ENCODE measurements at regions not wholly inside any gene's neighbourhood (a gene's known extent, or its start where the extent isn't known, plus 50 kb on each side); places are given as distances from the start of the nearest gene placed in this dataset.

DNA sequence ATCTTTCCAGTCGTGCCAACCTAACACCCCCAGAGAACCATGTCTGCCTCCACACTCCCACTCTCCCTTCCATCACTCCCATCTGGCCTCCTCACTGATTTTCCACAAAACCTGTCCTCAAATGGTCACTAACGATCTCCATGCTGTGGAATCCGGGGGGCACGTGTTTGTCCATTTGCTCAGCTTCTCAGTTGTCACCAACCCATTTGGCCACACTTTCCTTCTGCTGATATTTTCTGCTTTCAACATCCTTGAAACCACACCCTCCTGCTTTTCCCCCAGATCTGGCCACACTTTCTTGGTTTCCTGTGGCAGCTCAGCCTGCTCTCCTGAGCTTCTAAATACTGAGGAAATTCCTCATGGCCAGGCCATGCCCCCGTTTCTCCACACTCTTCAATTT is 257.2 kb upstream of the NSMCE3 start:
- no peaks in the 10 kb centered on the region for H3K27me3 ChIP-seq (ENCODE audit: insufficient read depth, low read length)
- H3K36me3 ChIP-seq (ENCODE audit: insufficient read depth, low read length), result no peaks in the 10 kb centered on the region
- H3K4me1 ChIP-seq (ENCODE audit: insufficient read depth, low read length), result no peaks in the 10 kb centered on the region
- H3K9me3 Mint-ChIP-seq, result peaks cover 0 to 3% (median 0%) of the 10 kb centered on the region in 8 donors
- no peaks in the 10 kb centered on the region for H3K36me3 Mint-ChIP-seq
- H3K4me1 Mint-ChIP-seq, result no peaks in the 10 kb centered on the region
- ChIA-PET CTCF (ENCODE audit: partially characterized antibody) (no interaction called here), POLR2A (ENCODE audit: partially characterized antibody) (no interaction called here)
- intact Hi-C loops (cut with micrococcal nuclease), result no loop called here
- no peaks in the 10 kb centered on the region for H3K9me3 ChIP-seq (ENCODE audit: control insufficient read depth in 1 of 2, low read length in 2 of 2)
- H3K4me3 ChIP-seq (ENCODE audit: low read length in 2 of 2), result no peak overlapping the region
- H3K4me3 Mint-ChIP-seq, result no peak overlapping the region
- no peaks in the 10 kb centered on the region for H3K27me3 Mint-ChIP-seq
- H3K27ac Mint-ChIP-seq, result no peak overlapping the region
- no peak for DNase-seq
- no peak overlapping the region for H3K27ac ChIP-seq (ENCODE audit: low read depth, low read length)

DNA sequence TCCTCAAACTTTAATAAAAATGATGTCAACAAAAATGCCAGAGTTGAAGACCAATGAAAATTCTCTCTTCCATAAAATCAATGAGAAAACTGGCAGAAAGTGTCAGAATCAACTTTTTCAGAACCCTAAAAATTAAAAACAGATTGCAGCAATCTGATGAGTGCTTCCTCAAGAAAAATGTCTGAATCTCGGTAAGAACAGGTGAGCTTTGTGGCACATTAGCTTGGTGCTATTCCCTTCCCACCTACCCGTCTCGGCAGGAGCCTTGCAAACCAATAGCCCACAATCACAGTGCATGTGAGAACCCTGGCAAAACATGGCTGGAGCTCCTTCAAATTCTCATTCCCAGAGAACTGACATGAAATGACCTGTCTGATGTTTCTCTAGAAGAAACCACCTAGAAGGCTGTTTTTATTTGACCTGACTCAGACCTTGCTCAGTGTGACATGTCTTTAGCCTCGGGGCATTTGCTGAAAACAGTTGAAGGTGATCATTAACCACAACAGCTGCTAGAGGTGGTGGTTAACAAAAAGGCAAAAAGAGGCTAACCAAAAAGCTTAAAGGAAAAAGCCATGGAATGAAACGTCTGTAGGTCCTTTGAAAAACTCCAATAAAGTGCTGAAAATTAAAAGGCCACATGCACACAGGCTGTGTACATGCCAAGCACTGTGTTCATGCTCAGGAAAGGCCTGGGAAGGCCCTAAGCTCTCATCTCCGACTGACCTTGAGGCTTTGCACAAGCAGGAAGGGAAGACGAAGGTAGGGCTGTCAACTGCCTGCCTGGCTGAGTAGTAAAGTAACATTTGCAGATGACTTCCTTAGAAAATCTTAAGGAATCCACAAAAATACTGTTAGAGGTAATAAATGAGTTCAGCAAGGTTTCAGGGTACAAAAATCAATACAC is 253.0 kb upstream of the NSMCE3 start:
- POLR2A ChIA-PET (ENCODE audit: partially characterized antibody), result no interaction called here
- CTCF ChIA-PET (ENCODE audit: partially characterized antibody), result no interaction called here
- intact Hi-C loops (cut with micrococcal nuclease), result no loop called here

DNA sequence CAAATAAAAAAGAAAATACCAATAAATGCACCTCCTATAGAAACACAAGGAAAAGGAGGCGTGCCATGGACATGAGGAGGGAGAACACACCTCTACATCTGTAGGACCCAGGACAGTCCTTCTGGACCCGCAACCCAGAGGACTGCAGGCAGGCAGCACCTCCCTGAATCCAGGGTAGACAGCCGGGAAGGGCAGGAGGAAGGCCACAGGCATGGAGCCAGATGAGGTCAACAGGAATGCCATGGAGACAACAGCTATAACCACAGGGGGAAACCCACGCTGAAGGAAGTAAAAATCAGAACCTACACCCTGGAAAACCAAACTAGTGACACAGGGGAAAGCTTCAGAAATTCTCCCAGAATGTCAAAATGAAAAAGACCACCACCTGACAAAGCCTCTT is 248.8 kb upstream of the NSMCE3 start:
- Histone ChIP-seq H3K27ac (ENCODE audit: low read depth, low read length) (no peak overlapping the region), H3K9me3 (ENCODE audit: control insufficient read depth in 1 of 2, low read length in 2 of 2) (no peaks in the 10 kb centered on the region), H3K27me3 (ENCODE audit: insufficient read depth, low read length) (no peaks in the 10 kb centered on the region), H3K4me3 (ENCODE audit: low read length in 2 of 2) (no peak overlapping the region), H3K4me1 (ENCODE audit: insufficient read depth, low read length) (no peaks in the 10 kb centered on the region), H3K36me3 (ENCODE audit: insufficient read depth, low read length) (no peaks in the 10 kb centered on the region)
- Mint-ChIP-seq H3K4me1 (no peaks in the 10 kb centered on the region), H3K27ac (no peak overlapping the region), H3K9me3 (peaks cover 4 to 20% (median 11%) of the 10 kb centered on the region in 8 donors), H3K27me3 (peaks cover 2 to 4% of the 10 kb centered on the region in 2 donors), H3K36me3 (no peaks in the 10 kb centered on the region), H3K4me3 (no peak overlapping the region)
- ChIA-PET POLR2A (ENCODE audit: partially characterized antibody) (no interaction called here), CTCF (ENCODE audit: partially characterized antibody) (no interaction called here)
- no peak for DNase-seq
- intact Hi-C loops (cut with micrococcal nuclease), result no loop called here

More for the DNA sequence above, 253.0 kb upstream of the NSMCE3 start:
- peaks cover 0 to 2% of the 10 kb centered on the region in 2 donors for H3K27me3 Mint-ChIP-seq
- DNase-seq, result no peak
- no peaks in the 10 kb centered on the region for H3K36me3 ChIP-seq (ENCODE audit: insufficient read depth, low read length)
- H3K4me3 Mint-ChIP-seq, result no peak overlapping the region
- H3K27ac ChIP-seq (ENCODE audit: low read depth, low read length), result no peak overlapping the region
- H3K27ac Mint-ChIP-seq, result no peak overlapping the region
- no peaks in the 10 kb centered on the region for H3K9me3 ChIP-seq (ENCODE audit: control insufficient read depth in 1 of 2, low read length in 2 of 2)
- peaks cover 4 to 20% (median 11%) of the 10 kb centered on the region in 8 donors for H3K9me3 Mint-ChIP-seq
- no peaks in the 10 kb centered on the region for H3K27me3 ChIP-seq (ENCODE audit: insufficient read depth, low read length)
- no peaks in the 10 kb centered on the region for H3K4me1 ChIP-seq (ENCODE audit: insufficient read depth, low read length)
- H3K36me3 Mint-ChIP-seq, result no peaks in the 10 kb centered on the region
- no peak overlapping the region for H3K4me3 ChIP-seq (ENCODE audit: low read length in 2 of 2)
- no peaks in the 10 kb centered on the region for H3K4me1 Mint-ChIP-seq

DNA sequence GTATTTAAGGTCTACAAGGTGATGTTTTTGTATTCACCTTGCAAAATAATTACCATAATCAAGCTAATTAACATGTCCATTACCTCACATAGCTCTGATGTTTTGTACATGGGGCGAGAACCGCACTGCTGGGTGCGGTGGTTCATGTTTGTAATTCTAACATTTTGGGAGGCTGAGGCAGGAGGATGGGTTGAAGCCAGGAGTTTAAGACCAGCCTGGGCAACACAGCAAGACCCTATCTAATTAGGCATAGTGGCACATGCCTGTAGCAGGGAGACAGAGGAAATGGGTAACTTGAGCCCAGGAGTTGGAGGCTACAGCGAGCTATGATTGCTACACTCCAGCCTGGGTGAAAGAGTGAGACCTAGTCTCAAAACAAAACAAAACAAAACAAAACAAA is 248.2 kb upstream of the NSMCE3 start:
- peaks cover 2 to 4% of the 10 kb centered on the region in 2 donors for H3K27me3 Mint-ChIP-seq
- no peak overlapping the region for H3K27ac Mint-ChIP-seq
- H3K27ac ChIP-seq (ENCODE audit: low read depth, low read length), result no peak overlapping the region
- ChIA-PET POLR2A (ENCODE audit: partially characterized antibody) (no interaction called here), CTCF (ENCODE audit: partially characterized antibody) (no interaction called here)
- H3K4me3 Mint-ChIP-seq, result no peak overlapping the region
- H3K36me3 Mint-ChIP-seq, result no peaks in the 10 kb centered on the region
- intact Hi-C loops (cut with micrococcal nuclease), result no loop called here
- no peaks in the 10 kb centered on the region for H3K4me1 Mint-ChIP-seq
- no peak overlapping the region for H3K4me3 ChIP-seq (ENCODE audit: low read length in 2 of 2)
- H3K27me3 ChIP-seq (ENCODE audit: insufficient read depth, low read length), result no peaks in the 10 kb centered on the region
- H3K9me3 Mint-ChIP-seq, result peaks cover 4 to 20% (median 11%) of the 10 kb centered on the region in 8 donors
- H3K36me3 ChIP-seq (ENCODE audit: insufficient read depth, low read length), result no peaks in the 10 kb centered on the region
- H3K9me3 ChIP-seq (ENCODE audit: control insufficient read depth in 1 of 2, low read length in 2 of 2), result no peaks in the 10 kb centered on the region
- no peak for DNase-seq
- H3K4me1 ChIP-seq (ENCODE audit: insufficient read depth, low read length), result no peaks in the 10 kb centered on the region

DNA sequence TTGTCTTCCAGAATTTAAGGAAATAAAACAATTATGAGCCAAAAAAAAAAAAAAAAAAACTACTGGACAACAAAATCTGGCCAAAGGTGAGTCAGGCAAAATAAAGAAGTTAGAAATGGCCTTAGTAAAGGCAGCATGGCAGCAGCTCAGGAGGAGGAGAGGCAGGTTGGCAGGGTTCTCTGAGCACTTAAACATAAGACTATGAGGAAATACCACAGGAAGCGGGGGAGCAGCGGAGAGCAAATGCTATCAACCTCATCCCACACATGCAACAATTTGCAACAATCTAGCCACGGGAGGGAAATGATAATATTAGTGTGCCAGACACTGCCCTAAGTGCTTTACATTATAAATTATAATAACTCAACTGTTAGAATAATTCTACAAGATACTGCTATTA is 247.3 kb upstream of the NSMCE3 start:
- CTCF ChIA-PET (ENCODE audit: partially characterized antibody), result no interaction called here
- no peak overlapping the region for H3K4me3 Mint-ChIP-seq

DNA sequence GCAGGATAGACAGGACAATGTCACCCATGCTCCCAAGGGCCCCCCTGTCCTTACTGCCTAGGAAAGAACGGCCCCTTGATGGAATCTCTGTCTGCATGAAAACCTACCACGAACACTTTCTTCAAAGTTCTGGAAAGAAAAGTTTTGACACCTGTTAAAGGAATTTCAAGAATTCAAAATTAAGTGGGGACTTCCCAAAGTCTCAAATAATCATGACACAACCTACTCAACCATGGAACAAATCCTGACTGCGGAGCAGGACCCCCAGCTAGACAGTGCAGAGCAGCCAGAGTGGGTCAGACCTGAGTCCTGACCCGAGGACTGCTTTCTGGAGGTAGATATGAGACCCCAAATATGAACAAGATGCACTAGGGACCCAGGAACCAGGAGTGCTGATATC is 245.3 kb upstream of the NSMCE3 start:
- peaks cover 2 to 4% of the 10 kb centered on the region in 2 donors for H3K27me3 Mint-ChIP-seq

More for the DNA sequence above, 247.3 kb upstream of the NSMCE3 start:
- Histone ChIP-seq H3K9me3 (ENCODE audit: control insufficient read depth in 1 of 2, low read length in 2 of 2) (no peaks in the 10 kb centered on the region), H3K36me3 (ENCODE audit: insufficient read depth, low read length) (no peaks in the 10 kb centered on the region), H3K4me3 (ENCODE audit: low read length in 2 of 2) (no peak overlapping the region), H3K27ac (ENCODE audit: low read depth, low read length) (no peak overlapping the region), H3K4me1 (ENCODE audit: insufficient read depth, low read length) (no peaks in the 10 kb centered on the region), H3K27me3 (ENCODE audit: insufficient read depth, low read length) (no peaks in the 10 kb centered on the region)
- peaks cover 4 to 20% (median 11%) of the 10 kb centered on the region in 8 donors for H3K9me3 Mint-ChIP-seq
- no peaks in the 10 kb centered on the region for H3K4me1 Mint-ChIP-seq
- DNase-seq, result no peak
- no peaks in the 10 kb centered on the region for H3K36me3 Mint-ChIP-seq
- H3K27ac Mint-ChIP-seq, result no peak overlapping the region
- POLR2A ChIA-PET (ENCODE audit: partially characterized antibody), result no interaction called here
- H3K27me3 Mint-ChIP-seq, result peaks cover 2 to 4% of the 10 kb centered on the region in 2 donors
- intact Hi-C loops (cut with micrococcal nuclease), result no loop called here

DNA sequence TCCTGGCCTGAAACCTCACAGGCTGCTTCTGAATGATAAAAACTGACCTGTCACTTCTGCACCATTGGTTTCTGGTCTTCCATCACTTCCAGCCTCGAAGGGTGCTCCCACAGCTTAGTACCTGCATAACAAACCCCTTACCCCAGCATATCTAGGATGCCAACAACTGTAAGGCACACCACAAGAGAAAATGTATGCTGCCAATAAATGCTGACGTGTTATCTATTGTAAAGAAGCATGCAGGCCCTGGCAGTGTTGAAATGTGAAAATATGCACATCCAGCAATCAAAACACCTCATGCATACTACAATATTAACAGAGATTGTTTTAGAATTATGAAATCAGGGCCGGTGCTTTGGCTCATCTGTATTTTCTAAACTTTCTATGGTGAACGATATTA is 242.0 kb upstream of the NSMCE3 start:
- Mint-ChIP-seq H3K27me3 (peaks cover 2 to 3% of the 10 kb centered on the region in 2 donors), H3K4me1 (no peaks in the 10 kb centered on the region), H3K4me3 (no peak overlapping the region), H3K27ac (no peak overlapping the region), H3K9me3 (peaks cover 0 to 11% (median 8%) of the 10 kb centered on the region in 8 donors), H3K36me3 (no peaks in the 10 kb centered on the region)
- Histone ChIP-seq H3K4me3 (ENCODE audit: low read length in 2 of 2) (no peak overlapping the region), H3K27me3 (ENCODE audit: insufficient read depth, low read length) (no peaks in the 10 kb centered on the region), H3K9me3 (ENCODE audit: control insufficient read depth in 1 of 2, low read length in 2 of 2) (no peaks in the 10 kb centered on the region), H3K4me1 (ENCODE audit: insufficient read depth, low read length) (no peaks in the 10 kb centered on the region), H3K27ac (ENCODE audit: low read depth, low read length) (no peak overlapping the region), H3K36me3 (ENCODE audit: insufficient read depth, low read length) (no peaks in the 10 kb centered on the region)
- intact Hi-C loops (cut with micrococcal nuclease), result no loop called here
- CTCF ChIA-PET (ENCODE audit: partially characterized antibody), result no interaction called here
- no peak for DNase-seq
- POLR2A ChIA-PET (ENCODE audit: partially characterized antibody), result no interaction called here

More for the DNA sequence above, 245.3 kb upstream of the NSMCE3 start:
- Histone ChIP-seq H3K9me3 (ENCODE audit: control insufficient read depth in 1 of 2, low read length in 2 of 2) (no peaks in the 10 kb centered on the region), H3K36me3 (ENCODE audit: insufficient read depth, low read length) (no peaks in the 10 kb centered on the region), H3K27ac (ENCODE audit: low read depth, low read length) (no peak overlapping the region), H3K27me3 (ENCODE audit: insufficient read depth, low read length) (no peaks in the 10 kb centered on the region), H3K4me3 (ENCODE audit: low read length in 2 of 2) (no peak overlapping the region), H3K4me1 (ENCODE audit: insufficient read depth, low read length) (no peaks in the 10 kb centered on the region)
- Mint-ChIP-seq H3K36me3 (no peaks in the 10 kb centered on the region), H3K4me1 (no peaks in the 10 kb centered on the region), H3K4me3 (no peak overlapping the region), H3K27ac (no peak overlapping the region), H3K9me3 (peaks cover 4 to 18% (median 9%) of the 10 kb centered on the region in 8 donors)
- DNase-seq, result no peak
- intact Hi-C loops (cut with micrococcal nuclease), result no loop called here
- POLR2A ChIA-PET (ENCODE audit: partially characterized antibody), result no interaction called here
- CTCF ChIA-PET (ENCODE audit: partially characterized antibody), result no interaction called here

All from CD4-positive, alpha-beta memory T cell (primary cell).